Prostate gland (tissue), 2 donors: ENCODE measurements at regions not wholly inside any gene's neighbourhood (a gene's known extent, or its start where the extent isn't known, plus 50 kb on each side); places are given as distances from the start of the nearest gene placed in this dataset.

Source experiments
- POLR2A ChIP-seq: fragments of 450-650 bp; IDR thresholded peaks from one replicate; pipeline ENCODE4 v1.6.1; 2016; ENCODE audit warnings: antibody characterized with exemption, mild to moderate bottlenecking
- POLR2AphosphoS5 ChIP-seq: sonication (generic); formaldehyde crosslinking; IDR thresholded peaks from one replicate; pipeline ENCODE4 v1.6.1; 2017; ENCODE audit warnings: antibody characterized with exemption
- TF ChIP-seq, protein P1 (sequence below), 4 experiments: fragments of 200-600 bp in 2 of 4; fragments of 450-650 bp in 2 of 4; sonication (generic) in 2 of 4; IDR thresholded peaks; 1 replicate in 3 of 4; 2 replicates in 1 of 4; pipeline ENCODE4 v1.5.1; 2016 to 2019; ENCODE audit warnings: antibody characterized with exemption in 4 of 4, mild to moderate bottlenecking in 2 of 4, moderate library complexity in 2 of 4

DNA sequence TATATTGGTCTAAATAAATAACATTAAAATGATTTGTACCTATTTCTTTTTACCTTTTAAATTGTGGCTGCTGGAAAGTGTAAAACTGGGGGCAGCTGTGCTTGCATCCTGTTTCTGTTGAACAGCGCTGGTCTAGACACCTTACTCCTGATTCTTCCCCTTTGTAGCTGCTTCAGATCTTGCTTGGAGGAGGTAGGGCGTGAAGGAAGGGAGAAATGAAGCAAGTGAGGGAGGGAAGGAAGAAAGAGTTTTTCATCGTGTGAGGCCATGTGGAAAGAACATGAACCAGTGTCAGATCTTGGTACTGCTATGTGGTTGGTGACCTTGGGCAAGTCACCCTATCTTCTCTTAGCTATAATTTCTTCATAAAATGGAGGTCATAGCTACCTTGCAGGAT is 89.0 kb upstream of the SEC11C start:
- TF ChIP-seq, protein P1, sequence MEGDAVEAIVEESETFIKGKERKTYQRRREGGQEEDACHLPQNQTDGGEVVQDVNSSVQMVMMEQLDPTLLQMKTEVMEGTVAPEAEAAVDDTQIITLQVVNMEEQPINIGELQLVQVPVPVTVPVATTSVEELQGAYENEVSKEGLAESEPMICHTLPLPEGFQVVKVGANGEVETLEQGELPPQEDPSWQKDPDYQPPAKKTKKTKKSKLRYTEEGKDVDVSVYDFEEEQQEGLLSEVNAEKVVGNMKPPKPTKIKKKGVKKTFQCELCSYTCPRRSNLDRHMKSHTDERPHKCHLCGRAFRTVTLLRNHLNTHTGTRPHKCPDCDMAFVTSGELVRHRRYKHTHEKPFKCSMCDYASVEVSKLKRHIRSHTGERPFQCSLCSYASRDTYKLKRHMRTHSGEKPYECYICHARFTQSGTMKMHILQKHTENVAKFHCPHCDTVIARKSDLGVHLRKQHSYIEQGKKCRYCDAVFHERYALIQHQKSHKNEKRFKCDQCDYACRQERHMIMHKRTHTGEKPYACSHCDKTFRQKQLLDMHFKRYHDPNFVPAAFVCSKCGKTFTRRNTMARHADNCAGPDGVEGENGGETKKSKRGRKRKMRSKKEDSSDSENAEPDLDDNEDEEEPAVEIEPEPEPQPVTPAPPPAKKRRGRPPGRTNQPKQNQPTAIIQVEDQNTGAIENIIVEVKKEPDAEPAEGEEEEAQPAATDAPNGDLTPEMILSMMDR (IDR thresholded peaks at IDR 0.05) = no peak
- TF ChIP-seq POLR2A (no peak), POLR2AphosphoS5 (no peak)
